DOHH2 (cell line): ENCODE measurements at regions not wholly inside any gene's neighbourhood (a gene's known extent, or its start where the extent isn't known, plus 50 kb on each side); places are given as distances from the start of the nearest gene placed in this dataset.

Source experiments
- H3F3A ChIP-seq: fragments of 200-600 bp; sonication (generic), shearing (Covaris generic); 2 replicates; pipeline ENCODE4 v1.6.0; 2016; ENCODE audit warnings: antibody characterized with exemption, mild to moderate bottlenecking; ENCODE audit not compliant: control insufficient read depth, insufficient read depth
- H3K27ac ChIP-seq: fragments of 200-600 bp; sonication (generic); 2 replicates; pipeline ENCODE4 v1.5.1; 2014; ENCODE audit warnings: low read depth, mild to moderate bottlenecking, low read length, moderate library complexity
- H3K27me3 ChIP-seq: fragments of 200-600 bp; sonication (generic); 2 replicates; pipeline ENCODE4 v1.6.1; 2014; ENCODE audit warnings: mild to moderate bottlenecking, low read length, mixed read lengths; ENCODE audit not compliant: control insufficient read depth
- H3K36me3 ChIP-seq: fragments of 200-600 bp; sonication (generic); 2 replicates; pipeline ENCODE4 v1.6.1; 2014; ENCODE audit warnings: mild to moderate bottlenecking, low read length, moderate library complexity, mixed read lengths; ENCODE audit not compliant: control insufficient read depth
- H3K4me1 ChIP-seq: fragments of 200-600 bp; sonication (generic); 2 replicates; pipeline ENCODE4 v1.6.1; 2014; ENCODE audit warnings: mild to moderate bottlenecking, low read length, mixed read lengths; ENCODE audit not compliant: control insufficient read depth
- H3K4me2 ChIP-seq: fragments of 200-600 bp; sonication (generic); 2 replicates; pipeline ENCODE4 v1.6.0; 2014; ENCODE audit warnings: mild to moderate bottlenecking, low read length, moderate library complexity
- H3K4me3 ChIP-seq: fragments of 200-600 bp; sonication (generic); 2 replicates; pipeline ENCODE4 v1.5.1; 2014; ENCODE audit warnings: mild to moderate bottlenecking, low read length, mixed read lengths
- H3K79me2 ChIP-seq: fragments of 200-600 bp; sonication (generic); 2 replicates; pipeline ENCODE4 v1.6.1; 2014; ENCODE audit warnings: mild to moderate bottlenecking, low read length, mixed read lengths; ENCODE audit not compliant: control insufficient read depth
- H3K9me2 ChIP-seq: fragments of 200-600 bp; sonication (generic); replicated peaks from 2 replicates; pipeline ENCODE4 v1.6.1; 2014; ENCODE audit warnings: mild to moderate bottlenecking, low read length, mixed read lengths; ENCODE audit not compliant: control insufficient read depth
- H3K9me3 ChIP-seq: fragments of 200-600 bp; sonication (generic); 2 replicates; pipeline ENCODE4 v1.6.1; 2014; ENCODE audit warnings: antibody characterized with exemption, low read length, mixed read lengths; ENCODE audit not compliant: control insufficient read depth, insufficient read depth
- H4K20me1 ChIP-seq: fragments of 200-600 bp; sonication (generic); 2 replicates; pipeline ENCODE4 v1.6.0; 2014; ENCODE audit warnings: low read depth, mild to moderate bottlenecking, antibody characterized with exemption, low read length, moderate library complexity; ENCODE audit not compliant: control insufficient read depth, insufficient read depth
- CTCF ChIP-seq: fragments of 200-600 bp; sonication (generic); IDR thresholded peaks from one replicate; pipeline ENCODE4 v1.5.1; 2014; ENCODE audit warnings: antibody characterized with exemption, mild to moderate bottlenecking, low read depth, low read length; ENCODE audit not compliant: poor library complexity, severe bottlenecking
- EZH2phosphoT487 ChIP-seq: fragments of 200-600 bp; sonication (generic); IDR thresholded peaks from 2 replicates; pipeline ENCODE4 v1.6.1; 2017; ENCODE audit warnings: borderline replicate concordance, mild to moderate bottlenecking, antibody characterized with exemption, low read length, moderate library complexity, mixed read lengths

DNA sequence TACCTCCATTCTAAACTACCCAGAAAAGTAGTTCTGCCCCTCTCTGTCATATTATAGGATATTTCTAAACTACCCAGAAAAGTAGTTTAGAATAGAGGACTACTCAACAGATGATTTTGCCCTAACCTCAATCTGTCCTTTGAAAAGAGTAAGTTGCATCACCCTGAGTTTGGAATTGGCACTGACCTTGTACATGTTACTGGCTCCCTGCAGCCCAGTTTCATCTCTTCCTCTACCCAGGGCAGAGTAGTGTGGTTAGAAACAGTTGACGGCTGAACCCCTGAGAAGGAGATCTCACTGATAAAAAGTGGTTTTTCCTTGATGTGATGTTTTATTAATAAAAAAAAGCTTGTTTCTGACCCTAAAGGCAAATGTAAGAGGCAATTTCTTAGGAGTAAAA, 340.5 kb upstream of the NECTIN3 start:
- no peaks in the 10 kb centered on the region for H3K27me3 ChIP-seq
- no peaks in the 10 kb centered on the region for H3K79me2 ChIP-seq
- no peaks in the 10 kb centered on the region for H3F3A ChIP-seq
- no peak overlapping the region for H3K27ac ChIP-seq
- H3K9me2 ChIP-seq = no peaks in the 10 kb centered on the region
- H3K4me1 ChIP-seq = peaks cover 3% of the 10 kb centered on the region
- no peak overlapping the region for H3K4me2 ChIP-seq
- no peaks in the 10 kb centered on the region for H3K9me3 ChIP-seq
- no peak for TF ChIP-seq EZH2phosphoT487
- H3K36me3 ChIP-seq = no peaks in the 10 kb centered on the region
- no peak overlapping the region for H3K4me3 ChIP-seq
- H4K20me1 ChIP-seq = no peaks in the 10 kb centered on the region

GRCh38 chr3:110732420-110732819, 339.2 kb upstream of the NECTIN3 start:
- H3K9me2 ChIP-seq = no peaks in the 10 kb centered on the region
- no peak overlapping the region for H3K4me2 ChIP-seq
- H3K4me1 ChIP-seq = peaks cover 10% of the 10 kb centered on the region
- TF ChIP-seq CTCF (no peak), EZH2phosphoT487 (no peak)
- H3K27me3 ChIP-seq = no peaks in the 10 kb centered on the region
- H4K20me1 ChIP-seq = no peaks in the 10 kb centered on the region
- H3K4me3 ChIP-seq = no peak overlapping the region
- no peaks in the 10 kb centered on the region for H3K9me3 ChIP-seq
- no peak overlapping the region for H3K27ac ChIP-seq
- H3K79me2 ChIP-seq = no peaks in the 10 kb centered on the region
- H3F3A ChIP-seq = no peaks in the 10 kb centered on the region
- no peaks in the 10 kb centered on the region for H3K36me3 ChIP-seq

DNA sequence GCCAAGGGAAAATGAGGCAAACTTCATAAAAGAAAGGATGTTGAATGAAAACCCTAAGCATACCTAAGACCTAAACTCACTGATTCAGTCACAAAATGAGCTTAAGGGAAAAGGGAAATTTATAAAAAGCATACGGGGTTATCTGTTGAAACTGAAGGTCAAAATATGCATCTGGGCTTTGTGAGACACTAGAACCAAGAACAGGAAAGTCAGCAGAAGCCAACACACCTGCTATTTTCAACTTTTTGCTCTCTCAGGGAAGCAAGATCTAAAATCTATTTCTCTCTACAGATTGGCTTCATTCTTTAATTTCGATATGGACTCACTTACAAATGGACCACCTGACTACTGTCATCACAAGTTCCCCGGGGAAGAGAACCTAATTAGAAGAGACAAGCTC, 338.6 kb upstream of the NECTIN3 start:
- Histone ChIP-seq H3K36me3 (no peaks in the 10 kb centered on the region), H3K4me1 (peaks cover 10% of the 10 kb centered on the region), H3K9me2 (no peaks in the 10 kb centered on the region), H3F3A (no peaks in the 10 kb centered on the region), H4K20me1 (no peaks in the 10 kb centered on the region), H3K9me3 (no peaks in the 10 kb centered on the region), H3K4me3 (no peak overlapping the region), H3K27me3 (no peaks in the 10 kb centered on the region), H3K27ac (no peak overlapping the region), H3K79me2 (no peaks in the 10 kb centered on the region), H3K4me2 (no peak overlapping the region)
- TF ChIP-seq EZH2phosphoT487 (no peak), CTCF (no peak)

DNA sequence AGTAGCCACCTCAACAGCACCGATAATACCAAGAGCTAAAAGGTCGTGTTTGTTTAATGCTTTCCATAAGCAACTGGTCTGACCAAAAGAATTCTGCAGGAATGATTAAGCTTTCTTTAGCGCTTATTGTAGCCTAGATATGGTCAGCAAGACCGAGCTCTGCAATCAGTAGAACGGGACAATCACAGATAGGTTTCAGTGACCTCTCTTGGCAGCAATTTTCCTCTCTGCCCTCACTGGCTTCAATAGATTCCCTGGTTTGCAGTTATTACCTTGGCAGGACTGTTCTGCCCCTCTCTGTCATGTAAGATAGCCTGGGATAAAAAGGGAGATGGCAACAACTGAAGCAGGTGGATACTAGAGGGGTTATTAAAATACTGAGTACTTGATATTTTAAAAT, 337.1 kb upstream of the NECTIN3 start:
- Histone ChIP-seq H4K20me1 (no peaks in the 10 kb centered on the region), H3K9me3 (no peaks in the 10 kb centered on the region), H3K4me1 (peaks cover 10% of the 10 kb centered on the region), H3K36me3 (no peaks in the 10 kb centered on the region), H3K27me3 (no peaks in the 10 kb centered on the region), H3K4me3 (no peak overlapping the region), H3K79me2 (no peaks in the 10 kb centered on the region), H3K4me2 (no peak overlapping the region), H3K27ac (no peak overlapping the region), H3F3A (no peaks in the 10 kb centered on the region), H3K9me2 (no peaks in the 10 kb centered on the region)
- no peak for TF ChIP-seq EZH2phosphoT487
- TF ChIP-seq CTCF = no peak
